Upper lobe of left lung (tissue), 4 donors: ENCODE measurements at regions not wholly inside any gene's neighbourhood (a gene's known extent, or its start where the extent isn't known, plus 50 kb on each side); places are given as distances from the start of the nearest gene placed in this dataset.

Source experiments
- EP300 ChIP-seq, 4 donors: sonication (generic); formaldehyde crosslinking; IDR thresholded peaks; one replicate each; pipeline ENCODE4 v1.5.1; 2017; ENCODE audit warnings: antibody characterized with exemption in 4 of 4, control low read depth in 2 of 4
- POLR2A ChIP-seq, 4 donors: fragments of 450-650 bp; IDR thresholded peaks; one replicate each; pipeline ENCODE4 v1.5.1; 2016 to 2017; ENCODE audit warnings: antibody characterized with exemption in 4 of 4, mild to moderate bottlenecking in 2 of 4
- POLR2AphosphoS5 ChIP-seq, 2 donors: sonication (generic); formaldehyde crosslinking; IDR thresholded peaks; one replicate each; pipeline ENCODE4 v1.5.1; 2017; ENCODE audit warnings: antibody characterized with exemption in 2 of 2
- TF ChIP-seq, protein P1 (sequence below), 6 experiments: fragments of 450-650 bp in 4 of 6; fragments of 200-600 bp in 2 of 6; sonication (generic) in 2 of 6; IDR thresholded peaks; one replicate each; pipeline ENCODE4 v1.5.1; 2016 to 2019; ENCODE audit warnings: antibody characterized with exemption in 6 of 6

DNA sequence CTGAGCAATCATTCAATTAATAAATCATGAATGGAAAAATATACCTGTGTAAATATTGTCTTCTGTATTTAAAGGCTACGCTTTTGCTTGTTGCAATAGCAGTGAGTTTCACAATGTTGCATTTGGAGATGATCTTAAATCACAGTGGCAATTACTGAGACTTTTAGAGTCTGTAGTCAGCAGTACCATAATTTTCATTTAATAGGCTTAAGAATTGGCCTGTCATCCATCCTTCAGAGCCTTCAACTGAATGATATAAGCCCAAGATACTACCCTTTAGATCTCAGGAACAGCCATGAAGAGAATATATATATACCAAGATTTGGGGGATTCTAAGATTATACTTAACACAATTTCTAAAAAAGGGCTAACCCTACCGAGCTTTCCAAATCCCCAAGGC lies 458.1 kb downstream of the GBE1 start:
- TF ChIP-seq, protein P1, sequence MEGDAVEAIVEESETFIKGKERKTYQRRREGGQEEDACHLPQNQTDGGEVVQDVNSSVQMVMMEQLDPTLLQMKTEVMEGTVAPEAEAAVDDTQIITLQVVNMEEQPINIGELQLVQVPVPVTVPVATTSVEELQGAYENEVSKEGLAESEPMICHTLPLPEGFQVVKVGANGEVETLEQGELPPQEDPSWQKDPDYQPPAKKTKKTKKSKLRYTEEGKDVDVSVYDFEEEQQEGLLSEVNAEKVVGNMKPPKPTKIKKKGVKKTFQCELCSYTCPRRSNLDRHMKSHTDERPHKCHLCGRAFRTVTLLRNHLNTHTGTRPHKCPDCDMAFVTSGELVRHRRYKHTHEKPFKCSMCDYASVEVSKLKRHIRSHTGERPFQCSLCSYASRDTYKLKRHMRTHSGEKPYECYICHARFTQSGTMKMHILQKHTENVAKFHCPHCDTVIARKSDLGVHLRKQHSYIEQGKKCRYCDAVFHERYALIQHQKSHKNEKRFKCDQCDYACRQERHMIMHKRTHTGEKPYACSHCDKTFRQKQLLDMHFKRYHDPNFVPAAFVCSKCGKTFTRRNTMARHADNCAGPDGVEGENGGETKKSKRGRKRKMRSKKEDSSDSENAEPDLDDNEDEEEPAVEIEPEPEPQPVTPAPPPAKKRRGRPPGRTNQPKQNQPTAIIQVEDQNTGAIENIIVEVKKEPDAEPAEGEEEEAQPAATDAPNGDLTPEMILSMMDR (IDR thresholded peaks at IDR 0.05), result no peak
- TF ChIP-seq POLR2A (IDR thresholded peaks at IDR 0.05) (no peak), POLR2AphosphoS5 (IDR thresholded peaks at IDR 0.05) (no peak), EP300 (IDR thresholded peaks at IDR 0.05) (no peak)
